T-cell (primary cell): ENCODE measurements at regions not wholly inside any gene's neighbourhood (a gene's known extent, or its start where the extent isn't known, plus 50 kb on each side); places are given as distances from the start of the nearest gene placed in this dataset.

ENCODE experiments used
- ATAC-seq, 4 experiments: fragments of 200-7000 bp in 3 of 4; fragments of 150-1000 bp in 1 of 4; cut with Tn5 transposase; replicated peaks in 1 of 4; 1 replicate in 3 of 4; 2 replicates in 1 of 4; pipeline ENCODE4 v1.10.0; 2021; ENCODE audit warnings: moderate library complexity in 3 of 4, mild to moderate bottlenecking in 2 of 4, moderate number of reproducible peaks in 1 of 4
- CTCF ChIA-PET, 2 donors: fragments of 300-600 bp; sonication (Branson Sonifier 250); formaldehyde crosslinking; loops; one replicate each; lab custom pipeline; 2022; ENCODE audit warnings: antibody characterized with exemption in 2 of 2; lab: Charles Lee
- POLR2A ChIA-PET, 2 donors: fragments of 300-600 bp; sonication (Branson Sonifier 250); formaldehyde crosslinking; loops; one replicate each; lab custom pipeline; 2022; ENCODE audit warnings: antibody characterized with exemption in 2 of 2; lab: Charles Lee
- DNase-seq, 35 experiments: peaks; one replicate each; pipeline versions ENCODE4 v3.0.0 to v3.0.0-alpha.2; 2013 to 2023
- H3K27ac ChIP-seq: one replicate; pipeline ENCODE4 v1.5.1; 2013; ENCODE audit warnings: low read length
- H3K27me3 ChIP-seq, 2 experiments: replicated peaks in 1 of 2; 1 replicate in 1 of 2; 2 replicates in 1 of 2; pipeline versions ENCODE4 v1.6.1 to v1.7.0; 2013; ENCODE audit warnings: low read length in 1 of 2, mixed read lengths in 1 of 2; ENCODE audit not compliant: control insufficient read depth in 2 of 2, insufficient read depth in 2 of 2; ENCODE audit errors: extremely low read depth in 1 of 2
- H3K36me3 ChIP-seq, 2 donors: 1 replicate in 1 of 2; 2 replicates in 1 of 2; pipeline versions ENCODE4 v1.6.1 to v1.7.0; 2013; ENCODE audit warnings: low read length in 1 of 2; ENCODE audit not compliant: control insufficient read depth in 2 of 2, insufficient read depth in 1 of 2; ENCODE audit errors: extremely low read depth in 1 of 2
- H3K4me1 ChIP-seq, 2 experiments: 1 replicate in 1 of 2; 2 replicates in 1 of 2; pipeline versions ENCODE4 v1.6.1 to v1.7.0; 2013; ENCODE audit warnings: low read length in 2 of 2, mixed read lengths in 1 of 2; ENCODE audit not compliant: insufficient read depth in 2 of 2, control insufficient read depth in 1 of 2; ENCODE audit errors: extremely low read depth in 1 of 2
- H3K4me3 ChIP-seq, 2 donors: 1 replicate in 1 of 2; 2 replicates in 1 of 2; pipeline versions ENCODE4 v1.5.1 to v1.7.0; 2013; ENCODE audit warnings: mild to moderate bottlenecking in 2 of 2, low read length in 1 of 2, moderate library complexity in 1 of 2; ENCODE audit not compliant: control insufficient read depth in 1 of 2; ENCODE audit errors: extremely low read depth in 1 of 2
- H3K9me3 ChIP-seq: 2 replicates; pipeline ENCODE4 v1.7.0; 2013
- H3K27ac Mint-ChIP-seq, 2 donors: one replicate each; pipeline ENCODE4 v1.8.0; 2020 to 2021; ENCODE audit warnings: mild to moderate bottlenecking in 2 of 2, mixed read lengths in 2 of 2
- H3K27me3 Mint-ChIP-seq, 2 donors: one replicate each; pipeline ENCODE4 v1.8.0; 2021 to 2022; ENCODE audit warnings: mixed read lengths in 2 of 2
- H3K36me3 Mint-ChIP-seq: one replicate; pipeline ENCODE4 v1.8.0; 2021; ENCODE audit warnings: mixed read lengths
- H3K4me1 Mint-ChIP-seq, 3 donors: one replicate each; pipeline ENCODE4 v1.8.0; 2020 to 2022; ENCODE audit warnings: mixed read lengths in 3 of 3, mild to moderate bottlenecking in 1 of 3
- H3K4me3 Mint-ChIP-seq, 3 donors: one replicate each; pipeline ENCODE4 v1.8.0; 2020 to 2022; ENCODE audit warnings: mild to moderate bottlenecking in 3 of 3, mixed read lengths in 3 of 3, moderate library complexity in 3 of 3
- H3K9me3 Mint-ChIP-seq, 3 donors: one replicate each; pipeline ENCODE4 v1.8.0; 2020 to 2022; ENCODE audit warnings: mixed read lengths in 3 of 3
- WGBS: methylation state at CpG from one replicate; pipeline ENCODE4 v1.1.5; 2013; ENCODE audit warnings: missing lambda C conversion rate; ENCODE audit not compliant: insufficient coverage; 5-methylcytosine and 5-hydroxymethylcytosine counted together

DNA sequence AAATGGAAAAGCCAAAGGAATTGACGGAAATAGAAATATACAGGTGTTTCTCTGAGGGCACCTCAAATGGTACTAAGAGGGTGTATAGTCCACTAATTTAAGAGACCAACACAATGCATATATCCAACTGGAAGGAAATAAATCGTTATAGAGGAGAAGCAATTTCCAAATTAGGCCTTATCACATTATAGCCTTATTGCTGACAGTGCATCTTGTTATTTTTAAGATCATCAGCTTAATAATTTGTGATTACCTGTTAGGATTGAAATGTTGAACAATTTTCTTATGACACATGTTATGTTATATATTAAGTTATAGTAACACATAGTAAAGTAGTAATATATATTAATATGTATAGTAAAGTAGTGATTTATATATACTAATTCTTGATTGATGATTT lies 915.7 kb upstream of the PCDH9 start:
- no peaks in the 10 kb centered on the region for H3K4me1 Mint-ChIP-seq
- peaks cover 9 to 34% (median 19%) of the 10 kb centered on the region in 3 donors for H3K9me3 Mint-ChIP-seq

DNA sequence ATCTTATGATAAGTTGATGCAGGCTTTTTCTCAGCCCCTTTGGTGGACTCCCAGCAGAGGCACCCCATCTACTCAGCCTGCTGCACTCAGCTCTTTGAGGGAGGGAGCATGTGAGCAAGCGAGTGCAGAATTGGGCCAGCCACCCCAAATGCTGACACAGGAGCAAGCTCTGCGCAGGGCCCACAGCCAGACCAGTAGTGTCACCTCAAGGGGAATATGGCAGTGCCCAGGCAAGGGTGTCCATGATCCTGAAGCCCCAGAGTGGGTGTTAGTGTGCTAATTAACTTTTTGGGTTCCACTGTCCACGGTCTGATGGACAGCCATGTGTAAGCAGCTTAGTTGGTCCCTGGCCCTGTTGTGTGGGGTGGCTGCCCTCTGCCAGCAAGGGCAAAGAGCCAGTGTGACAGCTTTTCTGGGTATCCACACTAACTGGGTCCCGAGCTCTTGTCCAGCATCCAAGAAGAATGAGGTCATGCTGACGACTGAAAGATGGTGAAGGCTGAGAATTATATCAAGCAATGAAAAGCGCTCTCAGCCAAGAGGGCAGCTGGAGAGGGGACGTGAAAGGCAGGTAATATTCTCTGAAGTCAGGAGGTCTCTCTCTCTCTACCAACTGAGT lies 898.3 kb upstream of the PCDH9 start:
- Mint-ChIP-seq H3K27me3 (no peaks in the 10 kb centered on the region), H3K9me3 (peaks cover 5 to 9% (median 5%) of the 10 kb centered on the region in 3 donors), H3K36me3 (no peaks in the 10 kb centered on the region), H3K27ac (no peak overlapping the region), H3K4me1 (no peaks in the 10 kb centered on the region), H3K4me3 (no peak overlapping the region)
- H3K27ac ChIP-seq: no peak overlapping the region
- no peak for DNase-seq
- ChIA-PET CTCF (no interaction called here), POLR2A (no interaction called here)
- no peaks in the 10 kb centered on the region for H3K4me1 ChIP-seq
- H3K9me3 ChIP-seq: no peaks in the 10 kb centered on the region
- H3K36me3 ChIP-seq: no peaks in the 10 kb centered on the region
- 75% methylated on average over 3 of the region's 7 CpGs for WGBS
- H3K4me3 ChIP-seq: no peak overlapping the region
- ATAC-seq: no peak
- H3K27me3 ChIP-seq: no peaks in the 10 kb centered on the region

More for the DNA sequence above, 915.7 kb upstream of the PCDH9 start:
- Mint-ChIP-seq H3K27ac (no peak overlapping the region), H3K4me3 (no peak overlapping the region), H3K27me3 (no peaks in the 10 kb centered on the region), H3K36me3 (no peaks in the 10 kb centered on the region)
- POLR2A ChIA-PET: no interaction called here
- H3K27ac ChIP-seq: no peak overlapping the region
- H3K4me3 ChIP-seq: no peak overlapping the region
- no peaks in the 10 kb centered on the region for H3K36me3 ChIP-seq
- H3K27me3 ChIP-seq: no peaks in the 10 kb centered on the region
- ATAC-seq (no peak), DNase-seq (no peak)
- WGBS: no CpG with 5 or more reads among the region's 2 CpGs
- CTCF ChIA-PET: no interaction called here
- H3K4me1 ChIP-seq: no peaks in the 10 kb centered on the region
- no peaks in the 10 kb centered on the region for H3K9me3 ChIP-seq

DNA sequence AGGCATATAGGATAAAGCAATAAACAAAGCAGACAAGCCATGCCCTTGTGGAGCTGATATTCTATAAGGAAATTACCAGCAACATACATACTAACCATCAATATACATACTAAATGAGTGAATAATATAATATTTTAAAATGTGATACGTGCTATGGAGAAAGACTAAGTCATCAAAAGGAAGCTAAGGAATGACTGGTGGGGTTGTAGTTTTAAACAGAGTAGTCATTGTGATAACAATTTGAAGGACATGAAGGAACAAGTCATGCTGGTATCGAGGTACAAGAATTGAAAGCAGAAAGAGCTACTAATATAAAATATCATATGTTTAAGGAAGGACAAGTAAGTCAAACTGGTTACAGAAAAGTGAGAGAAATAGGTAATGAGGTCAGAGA lies 894.9 kb upstream of the PCDH9 start:
- Histone ChIP-seq H3K27me3 (no peaks in the 10 kb centered on the region), H3K27ac (no peak overlapping the region), H3K4me3 (no peak overlapping the region), H3K9me3 (no peaks in the 10 kb centered on the region), H3K4me1 (no peaks in the 10 kb centered on the region), H3K36me3 (no peaks in the 10 kb centered on the region)
- H3K36me3 Mint-ChIP-seq: no peaks in the 10 kb centered on the region
- H3K27ac Mint-ChIP-seq: no peak overlapping the region
- WGBS: no CpG with 5 or more reads among the region's 2 CpGs
- H3K9me3 Mint-ChIP-seq: peaks cover 0 to 4% (median 4%) of the 10 kb centered on the region in 3 donors
- DNase-seq (no peak), ATAC-seq (no peak)
- ChIA-PET POLR2A (no interaction called here), CTCF (no interaction called here)
- H3K4me3 Mint-ChIP-seq: no peak overlapping the region
- H3K4me1 Mint-ChIP-seq: no peaks in the 10 kb centered on the region
- no peaks in the 10 kb centered on the region for H3K27me3 Mint-ChIP-seq

DNA sequence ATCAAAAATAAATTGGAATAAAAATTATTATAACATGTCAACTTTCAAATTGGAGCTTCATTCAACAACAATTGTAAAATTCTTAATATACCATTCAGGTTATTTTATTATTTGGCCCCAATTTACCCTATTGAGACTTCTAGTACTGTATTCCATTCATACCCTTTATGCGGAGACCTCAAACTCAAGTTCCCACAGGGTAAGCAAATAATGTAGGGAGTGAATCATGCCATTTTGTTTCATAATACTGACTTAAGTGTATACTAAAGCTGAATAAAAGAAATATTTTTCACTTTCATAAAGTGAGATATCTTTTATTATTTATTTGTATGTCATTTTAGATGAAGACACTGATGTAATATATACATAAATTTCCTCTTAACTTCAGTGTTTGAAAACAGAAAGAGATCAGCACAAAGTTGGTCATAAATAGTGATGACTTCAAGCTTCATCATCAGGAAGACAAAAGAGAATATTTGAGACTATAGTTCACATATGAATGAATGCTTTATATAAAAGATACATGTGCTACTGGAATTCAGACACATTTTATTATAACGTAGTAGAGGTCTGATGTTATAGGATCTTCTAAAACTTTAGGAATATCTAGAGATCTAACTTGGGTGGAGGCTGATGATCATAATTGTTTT lies 894.4 kb upstream of the PCDH9 start:
- no peak overlapping the region for H3K27ac Mint-ChIP-seq
- Histone ChIP-seq H3K27me3 (no peaks in the 10 kb centered on the region), H3K4me3 (no peak overlapping the region), H3K36me3 (no peaks in the 10 kb centered on the region), H3K4me1 (no peaks in the 10 kb centered on the region), H3K27ac (no peak overlapping the region), H3K9me3 (no peaks in the 10 kb centered on the region)
- POLR2A ChIA-PET: no interaction called here
- CTCF ChIA-PET: no interaction called here
- H3K4me1 Mint-ChIP-seq: no peaks in the 10 kb centered on the region
- peaks cover 0 to 4% (median 4%) of the 10 kb centered on the region in 3 donors for H3K9me3 Mint-ChIP-seq
- H3K27me3 Mint-ChIP-seq: no peaks in the 10 kb centered on the region
- no peak overlapping the region for H3K4me3 Mint-ChIP-seq
- no CpG with 5 or more reads among the region's 2 CpGs for WGBS
- no peaks in the 10 kb centered on the region for H3K36me3 Mint-ChIP-seq
- ATAC-seq (no peak), DNase-seq (no peak)

DNA sequence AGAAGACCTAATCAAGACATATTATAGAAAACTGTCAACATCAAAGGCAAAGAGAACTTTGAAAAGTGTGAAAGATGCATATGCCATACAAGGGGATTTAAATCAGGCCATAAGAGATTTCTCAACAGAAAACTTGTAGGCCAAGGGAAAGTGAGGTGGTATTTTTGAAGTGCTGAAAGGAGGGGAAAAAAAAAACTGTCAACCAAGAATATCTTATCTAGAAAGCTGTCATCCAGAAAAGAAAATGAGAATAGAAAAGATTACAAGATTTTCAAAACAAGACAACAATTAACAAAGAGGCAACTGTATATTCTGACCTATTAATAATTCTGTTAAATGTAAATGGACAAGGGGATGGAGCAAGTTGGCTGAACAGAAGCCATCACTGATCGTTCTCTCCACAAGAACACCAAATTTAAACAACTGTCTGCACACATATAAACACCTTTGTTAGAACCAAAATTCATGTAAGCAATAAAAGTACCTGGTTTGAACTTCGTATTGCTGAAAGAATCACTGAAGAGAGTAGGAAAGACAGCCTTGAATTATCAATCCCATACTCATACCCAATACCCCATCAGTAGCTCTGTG lies 880.1 kb upstream of the PCDH9 start:
- H3K4me1 ChIP-seq: no peaks in the 10 kb centered on the region
- CTCF ChIA-PET: no interaction called here

DNA sequence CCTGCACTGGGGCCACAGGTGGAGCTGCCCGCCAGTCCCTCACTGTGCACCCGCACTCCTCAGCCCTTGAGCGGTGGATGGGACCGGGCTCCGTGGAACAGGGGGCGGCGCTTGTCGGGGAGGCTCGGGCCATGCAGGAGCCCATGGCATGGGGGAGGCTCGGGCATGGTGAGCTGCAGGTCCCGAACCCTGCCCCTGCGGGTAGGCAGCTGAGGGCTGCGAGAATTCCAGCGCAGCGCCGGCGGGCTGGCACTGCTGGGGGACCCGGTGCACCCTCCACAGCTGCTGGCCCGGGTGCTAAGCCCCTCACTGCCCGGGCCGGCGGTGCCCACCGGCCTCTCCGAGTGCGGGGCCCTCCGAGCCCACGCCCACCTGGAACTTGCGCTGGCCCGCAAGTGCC lies 877.5 kb upstream of the PCDH9 start:
- Mint-ChIP-seq H3K27me3 (no peaks in the 10 kb centered on the region), H3K4me3 (no peak overlapping the region), H3K27ac (no peak overlapping the region), H3K4me1 (no peaks in the 10 kb centered on the region), H3K36me3 (no peaks in the 10 kb centered on the region), H3K9me3 (peaks cover 10 to 24% (median 22%) of the 10 kb centered on the region in 3 donors)
- CTCF ChIA-PET: no interaction called here
- Histone ChIP-seq H3K9me3 (no peaks in the 10 kb centered on the region), H3K4me1 (no peaks in the 10 kb centered on the region), H3K36me3 (no peaks in the 10 kb centered on the region), H3K27ac (no peak overlapping the region), H3K4me3 (no peak overlapping the region), H3K27me3 (no peaks in the 10 kb centered on the region)
- no peak for DNase-seq
- ATAC-seq: no peak
- WGBS: 93% methylated on average over 29 of the region's 29 CpGs
- POLR2A ChIA-PET: no interaction called here

More for the DNA sequence above, 880.1 kb upstream of the PCDH9 start:
- Histone ChIP-seq H3K9me3 (no peaks in the 10 kb centered on the region), H3K36me3 (no peaks in the 10 kb centered on the region), H3K27ac (no peak overlapping the region), H3K4me3 (no peak overlapping the region), H3K27me3 (no peaks in the 10 kb centered on the region)
- POLR2A ChIA-PET: no interaction called here
- ATAC-seq (no peak), DNase-seq (no peak)
- no peak overlapping the region for H3K4me3 Mint-ChIP-seq
- H3K27me3 Mint-ChIP-seq: no peaks in the 10 kb centered on the region
- no peak overlapping the region for H3K27ac Mint-ChIP-seq
- WGBS: no CpG with 5 or more reads among the region's 2 CpGs
- H3K36me3 Mint-ChIP-seq: no peaks in the 10 kb centered on the region
- H3K9me3 Mint-ChIP-seq: peaks cover 16 to 23% (median 22%) of the 10 kb centered on the region in 3 donors
- H3K4me1 Mint-ChIP-seq: no peaks in the 10 kb centered on the region
